ENCODE measurements at regions not wholly inside any gene's neighbourhood (a gene's known extent, or its start where the extent isn't known, plus 50 kb on each side); places are given as distances from the start of the nearest gene placed in this dataset.

DNA sequence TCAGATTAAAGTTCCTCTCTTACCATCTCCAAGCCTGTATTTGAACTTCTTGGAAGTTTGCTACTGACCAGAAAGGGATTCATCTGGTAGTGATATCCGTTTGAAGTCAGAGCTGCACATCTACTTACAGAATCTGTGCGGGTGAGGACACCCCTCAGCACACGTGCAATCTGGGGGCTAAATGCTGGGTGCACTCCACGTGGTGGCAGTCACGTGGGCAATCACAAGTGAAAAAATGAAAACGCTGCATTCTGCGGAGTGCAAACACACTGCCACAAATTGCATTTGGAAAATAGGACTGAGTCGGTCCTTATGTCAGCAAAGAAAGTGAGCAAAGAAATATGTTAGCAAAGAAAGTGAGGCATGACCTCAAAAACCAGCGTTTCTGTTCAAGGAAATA lies 76.1 kb upstream of the GYPC start:
- DNase-seq (ENCODE audit: low read depth), result no peak

GRCh38 chr2:126586317-126586716 lies 69.6 kb upstream of the GYPC start:
- DNase-seq (ENCODE audit: low read depth), result no peak

DNA sequence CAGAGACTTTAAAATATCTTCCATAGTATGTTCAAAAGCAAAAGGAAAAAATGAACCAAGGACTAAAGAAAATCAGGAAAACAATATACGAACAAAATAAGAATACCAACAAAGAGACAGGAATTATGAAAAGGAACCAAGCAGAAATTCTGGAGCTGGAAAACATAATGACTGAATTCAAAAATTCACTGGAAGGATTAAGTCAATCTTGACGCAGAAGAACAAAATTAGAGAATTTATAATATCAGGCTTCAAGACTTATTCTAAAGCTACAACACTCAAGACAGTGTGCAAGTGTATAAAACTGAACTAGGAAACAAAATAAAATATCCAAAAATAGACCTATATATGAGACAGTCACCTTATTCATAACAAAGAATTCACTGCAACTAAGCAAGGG lies 56.9 kb upstream of the GYPC start:
- no peak for DNase-seq (ENCODE audit: low read depth)

DNA sequence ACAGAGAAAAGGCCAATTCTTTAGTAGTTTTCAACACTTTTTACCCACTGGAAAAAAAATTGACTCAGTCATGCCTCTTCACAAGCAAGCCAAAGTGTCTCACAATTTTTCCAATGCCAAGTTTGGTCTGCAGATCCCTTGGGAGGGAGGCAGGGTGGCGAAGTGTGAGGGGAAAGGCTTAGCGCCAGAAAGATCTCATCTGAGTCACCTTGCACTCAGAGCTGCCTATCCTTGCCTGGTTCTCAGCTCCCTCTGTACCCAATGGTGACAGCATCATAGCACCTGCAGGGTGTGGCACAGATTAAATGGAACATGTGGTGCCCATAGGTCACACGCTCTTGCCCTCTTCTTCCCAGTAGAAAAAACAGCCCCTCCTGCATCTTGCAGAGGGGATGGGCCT lies 55.2 kb upstream of the GYPC start:
- no peak for DNase-seq (ENCODE audit: low read depth)

DNA sequence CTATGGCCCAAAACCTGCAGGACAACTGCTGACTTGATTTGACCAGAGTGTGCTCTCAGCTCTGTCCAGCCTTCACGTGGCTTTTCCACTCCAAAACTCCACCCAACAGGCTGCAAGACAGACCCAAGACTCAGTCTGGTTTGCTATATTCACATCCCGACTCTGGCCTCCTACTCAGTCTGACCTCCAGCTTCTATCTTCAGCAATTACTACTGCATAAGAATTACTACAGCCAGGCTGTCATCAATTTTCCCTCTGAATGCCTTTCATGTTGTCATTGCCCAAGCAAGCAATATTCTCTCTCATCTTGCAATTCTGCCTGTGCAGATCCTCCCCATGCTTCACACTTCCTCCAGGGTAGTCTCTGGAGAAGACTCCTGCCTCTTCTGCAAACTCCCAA lies 53.6 kb upstream of the GYPC start:
- no peak for DNase-seq (ENCODE audit: low read depth)

Data from stimulated activated CD8-positive, alpha-beta memory T cell treated with anti-CD3 and anti-CD28 coated beads, Interleukin-15, amount 100 ng/mL, for 1 hour (primary cell).